Activated B cell treated with CpG ODN at 0.5 μM for 24 hours (primary cell): ENCODE measurements at regions not wholly inside any gene's neighbourhood (a gene's known extent, or its start where the extent isn't known, plus 50 kb on each side); places are given as distances from the start of the nearest gene placed in this dataset.

ENCODE experiments used
- ATAC-seq: fragments of 200-7000 bp; cut with Tn5 transposase; one replicate; pipeline ENCODE4 v1.10.0; 2021; ENCODE audit warnings: low read depth, mild to moderate bottlenecking, moderate library complexity
- CTCF ChIA-PET: fragments of 350-600 bp; sonication (Branson Sonifier 250); formaldehyde crosslinking; loops from one replicate; lab custom pipeline; 2021; ENCODE audit warnings: antibody characterized with exemption; lab: Charles Lee
- POLR2A ChIA-PET: fragments of 350-600 bp; sonication (Branson Sonifier 250); formaldehyde crosslinking; loops from one replicate; lab custom pipeline; 2021; ENCODE audit warnings: antibody characterized with exemption; lab: Charles Lee
- DNase-seq: peaks from one replicate; pipeline ENCODE4 v3.0.0; 2022
- H3K27ac Mint-ChIP-seq: one replicate; pipeline ENCODE4 v1.8.0; 2020; ENCODE audit warnings: mixed read lengths
- H3K27me3 Mint-ChIP-seq: one replicate; pipeline ENCODE4 v1.8.0; 2021; ENCODE audit warnings: mixed read lengths
- H3K36me3 Mint-ChIP-seq: one replicate; pipeline ENCODE4 v1.8.0; 2021; ENCODE audit warnings: low read depth, mixed read lengths
- H3K4me1 Mint-ChIP-seq: one replicate; pipeline ENCODE4 v1.8.0; 2021; ENCODE audit warnings: mixed read lengths
- H3K4me3 Mint-ChIP-seq: one replicate; pipeline ENCODE4 v1.8.0; 2020; ENCODE audit warnings: mild to moderate bottlenecking, mixed read lengths
- H3K9me3 Mint-ChIP-seq: one replicate; pipeline ENCODE4 v1.8.0; 2020; ENCODE audit warnings: mixed read lengths
- intact Hi-C: fragments of 100-400 bp; cut with micrococcal nuclease; formaldehyde crosslinking; loops from one replicate; pipeline ENCODE4 v1.15.1; 2024
- TF ChIP-seq, protein P1 (sequence below): fragments of 200-600 bp; IDR thresholded peaks from one replicate; pipeline ENCODE4 v1.8.0; 2022; ENCODE audit warnings: antibody characterized with exemption, mild to moderate bottlenecking

DNA sequence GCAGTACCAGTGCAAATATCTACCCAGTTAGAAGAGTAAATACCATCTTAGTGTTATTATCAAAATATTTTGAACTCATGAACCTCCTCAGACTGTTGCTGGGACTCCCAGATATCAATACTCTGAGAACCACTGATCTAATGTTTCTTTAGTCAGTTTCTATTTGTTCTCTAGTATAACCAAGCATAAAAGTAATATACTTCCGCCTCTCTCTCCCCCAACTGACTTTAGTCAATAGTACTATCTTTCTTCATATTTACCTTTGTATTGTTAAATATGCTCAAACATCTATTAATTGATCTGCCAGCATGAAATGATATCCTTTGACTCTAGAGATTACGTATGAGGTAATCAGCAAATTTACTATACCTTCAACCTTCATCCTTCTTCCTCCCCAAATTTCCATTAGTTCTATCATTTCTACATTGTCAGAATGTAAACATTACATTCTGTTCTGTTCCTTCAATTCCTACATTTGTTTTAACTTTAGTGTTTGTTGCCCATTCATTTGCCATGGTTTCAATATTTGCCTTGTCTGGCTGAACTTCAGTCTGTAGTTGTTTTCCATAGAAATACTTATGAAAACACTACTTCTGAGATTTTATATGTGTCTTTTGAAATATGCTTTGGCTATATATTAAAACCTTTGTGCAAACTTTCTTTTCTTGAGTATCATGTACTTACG, 192.5 kb upstream of the PDE3A start:
- H3K36me3 Mint-ChIP-seq: no peaks in the 10 kb centered on the region
- ATAC-seq (no peak), DNase-seq (no peak)
- no peaks in the 10 kb centered on the region for H3K4me1 Mint-ChIP-seq
- H3K9me3 Mint-ChIP-seq: peaks cover 9% of the 10 kb centered on the region
- H3K27ac Mint-ChIP-seq: no peak overlapping the region
- H3K27me3 Mint-ChIP-seq: no peaks in the 10 kb centered on the region
- CTCF ChIA-PET: no interaction called here
- POLR2A ChIA-PET: no interaction called here
- TF ChIP-seq, protein P1, sequence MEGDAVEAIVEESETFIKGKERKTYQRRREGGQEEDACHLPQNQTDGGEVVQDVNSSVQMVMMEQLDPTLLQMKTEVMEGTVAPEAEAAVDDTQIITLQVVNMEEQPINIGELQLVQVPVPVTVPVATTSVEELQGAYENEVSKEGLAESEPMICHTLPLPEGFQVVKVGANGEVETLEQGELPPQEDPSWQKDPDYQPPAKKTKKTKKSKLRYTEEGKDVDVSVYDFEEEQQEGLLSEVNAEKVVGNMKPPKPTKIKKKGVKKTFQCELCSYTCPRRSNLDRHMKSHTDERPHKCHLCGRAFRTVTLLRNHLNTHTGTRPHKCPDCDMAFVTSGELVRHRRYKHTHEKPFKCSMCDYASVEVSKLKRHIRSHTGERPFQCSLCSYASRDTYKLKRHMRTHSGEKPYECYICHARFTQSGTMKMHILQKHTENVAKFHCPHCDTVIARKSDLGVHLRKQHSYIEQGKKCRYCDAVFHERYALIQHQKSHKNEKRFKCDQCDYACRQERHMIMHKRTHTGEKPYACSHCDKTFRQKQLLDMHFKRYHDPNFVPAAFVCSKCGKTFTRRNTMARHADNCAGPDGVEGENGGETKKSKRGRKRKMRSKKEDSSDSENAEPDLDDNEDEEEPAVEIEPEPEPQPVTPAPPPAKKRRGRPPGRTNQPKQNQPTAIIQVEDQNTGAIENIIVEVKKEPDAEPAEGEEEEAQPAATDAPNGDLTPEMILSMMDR: no peak
- H3K4me3 Mint-ChIP-seq: no peak overlapping the region
- intact Hi-C loops: no loop called here

DNA sequence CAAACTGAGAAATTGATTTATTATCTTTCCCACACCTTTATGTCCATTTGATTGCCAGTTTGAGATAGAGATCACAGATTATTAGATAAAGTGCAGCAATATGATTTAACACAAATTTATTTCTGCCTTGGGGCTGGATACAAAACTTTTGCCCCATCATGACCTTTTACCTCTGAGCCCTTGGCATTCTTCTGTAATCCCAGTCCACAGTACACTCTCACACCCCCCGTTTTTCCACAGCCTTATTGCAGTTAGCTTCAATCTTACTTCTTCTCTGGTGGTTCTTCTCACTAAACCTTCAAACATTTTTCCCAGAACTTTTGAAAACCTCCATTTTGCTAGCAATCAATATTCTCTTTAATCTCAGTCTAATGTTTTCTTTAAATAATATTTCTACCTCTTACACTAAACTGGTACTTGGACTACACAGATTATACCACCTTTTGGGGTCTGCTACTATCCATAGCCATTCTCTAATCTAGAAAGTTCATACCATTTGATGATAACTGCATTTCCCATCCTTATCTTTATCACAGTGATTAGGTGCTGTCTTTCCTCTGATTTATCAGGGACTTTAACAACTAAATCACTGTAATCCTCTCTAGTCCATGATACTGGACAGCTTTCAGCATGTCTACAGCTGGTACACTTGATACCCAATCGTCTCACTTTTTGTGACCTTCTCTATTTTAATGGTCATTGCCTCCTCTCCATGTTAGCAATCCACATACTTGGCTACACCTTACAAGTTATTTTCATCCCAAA, 186.7 kb upstream of the PDE3A start:
- H3K4me1 Mint-ChIP-seq: no peaks in the 10 kb centered on the region
- DNase-seq (no peak), ATAC-seq (no peak)
- no peak overlapping the region for H3K4me3 Mint-ChIP-seq
- POLR2A ChIA-PET: no interaction called here
- no peak overlapping the region for H3K27ac Mint-ChIP-seq
- H3K9me3 Mint-ChIP-seq: peaks cover 2% of the 10 kb centered on the region
- no peaks in the 10 kb centered on the region for H3K27me3 Mint-ChIP-seq
- CTCF ChIA-PET: no interaction called here
- intact Hi-C loops: no loop called here
- TF ChIP-seq, protein P1: no peak
- no peaks in the 10 kb centered on the region for H3K36me3 Mint-ChIP-seq

DNA sequence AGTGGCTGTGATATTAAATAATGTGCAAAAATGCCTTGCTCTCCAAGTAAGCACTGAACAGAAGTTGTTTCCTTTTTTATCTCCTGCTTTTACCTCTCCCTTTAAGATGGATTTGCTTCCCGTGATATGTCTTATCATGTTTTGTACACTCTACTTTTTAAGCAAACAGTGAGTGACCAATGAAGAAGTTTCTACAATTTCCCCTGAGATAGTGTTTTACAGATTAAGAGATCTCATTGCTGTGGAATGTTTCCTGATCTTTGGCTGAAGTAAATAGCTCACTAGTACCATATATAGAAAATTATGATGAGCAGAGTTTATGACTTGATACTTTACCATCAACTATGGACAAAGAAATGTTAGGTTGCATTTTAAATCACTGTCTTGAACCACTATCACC, 184.8 kb upstream of the PDE3A start:
- CTCF ChIA-PET: no interaction called here
- POLR2A ChIA-PET: no interaction called here
- TF ChIP-seq, protein P1: no peak
- no peaks in the 10 kb centered on the region for H3K4me1 Mint-ChIP-seq
- H3K9me3 Mint-ChIP-seq: peaks cover 3% of the 10 kb centered on the region
- DNase-seq (no peak), ATAC-seq (no peak)
- no peak overlapping the region for H3K27ac Mint-ChIP-seq
- no peaks in the 10 kb centered on the region for H3K27me3 Mint-ChIP-seq
- H3K36me3 Mint-ChIP-seq: no peaks in the 10 kb centered on the region
- intact Hi-C loops: no loop called here
- H3K4me3 Mint-ChIP-seq: no peak overlapping the region

DNA sequence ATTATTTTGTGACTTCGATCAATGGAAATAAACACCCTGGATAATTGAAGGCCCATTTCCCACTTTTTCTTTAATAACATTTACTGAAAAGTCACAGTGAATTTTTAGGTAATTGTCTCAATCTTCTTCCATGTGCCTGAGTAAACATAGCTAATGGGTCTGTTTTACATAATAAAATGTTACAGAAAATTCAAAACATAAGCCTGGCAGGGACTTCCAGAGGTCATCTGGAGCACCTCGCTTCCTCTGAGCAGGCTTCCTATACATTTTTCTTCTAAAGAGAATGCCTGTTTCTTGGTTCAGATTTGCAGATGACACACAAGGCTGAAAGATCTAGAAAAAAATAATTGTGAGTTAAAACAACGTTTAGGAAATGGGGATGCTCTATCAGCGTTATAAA, 183.8 kb upstream of the PDE3A start:
- Mint-ChIP-seq H3K9me3 (peaks cover 3% of the 10 kb centered on the region), H3K27me3 (no peaks in the 10 kb centered on the region), H3K4me1 (no peaks in the 10 kb centered on the region), H3K27ac (no peak overlapping the region), H3K4me3 (no peak overlapping the region), H3K36me3 (no peaks in the 10 kb centered on the region)
- intact Hi-C loops: no loop called here
- ChIA-PET CTCF (no interaction called here), POLR2A (no interaction called here)
- ATAC-seq (no peak), DNase-seq (no peak)
- TF ChIP-seq, protein P1: no peak

DNA sequence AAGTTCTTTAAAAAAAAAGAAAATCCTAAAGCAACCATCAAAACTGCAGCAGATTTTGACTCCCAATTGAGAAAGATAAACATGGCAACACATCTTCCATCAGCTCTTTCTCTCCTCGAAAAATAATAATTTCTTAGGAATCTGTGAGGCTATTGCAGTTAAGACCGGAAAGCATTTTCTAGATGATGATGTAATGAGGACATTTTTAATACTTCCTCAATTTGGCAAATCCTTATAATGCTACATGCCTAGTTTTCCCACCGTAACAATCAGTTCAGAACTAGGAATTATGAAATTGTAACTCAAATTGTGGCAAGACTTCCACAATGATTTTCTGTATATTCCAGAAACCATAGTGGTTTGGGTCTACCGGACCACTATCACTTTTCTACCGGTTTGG, 180.9 kb upstream of the PDE3A start:
- POLR2A ChIA-PET: no interaction called here
- Mint-ChIP-seq H3K9me3 (peaks cover 3% of the 10 kb centered on the region), H3K36me3 (no peaks in the 10 kb centered on the region), H3K4me3 (no peak overlapping the region), H3K4me1 (no peaks in the 10 kb centered on the region), H3K27ac (no peak overlapping the region), H3K27me3 (no peaks in the 10 kb centered on the region)
- no peak for DNase-seq
- ATAC-seq: no peak
- intact Hi-C loops: no loop called here
- CTCF ChIA-PET: no interaction called here
- TF ChIP-seq, protein P1: no peak
